SU-DHL-6 (cell line): ENCODE measurements at regions not wholly inside any gene's neighbourhood (a gene's known extent, or its start where the extent isn't known, plus 50 kb on each side); places are given as distances from the start of the nearest gene placed in this dataset.

Experiments used
- CTCF ChIP-seq: fragments of 200-600 bp; sonication (generic); IDR thresholded peaks from one replicate; pipeline ENCODE4 v1.5.1; 2017; ENCODE audit warnings: antibody characterized with exemption, mild to moderate bottlenecking, low read length, moderate library complexity; ENCODE audit not compliant: insufficient read depth, poor library complexity, severe bottlenecking
- EZH2phosphoT487 ChIP-seq: fragments of 200-600 bp; sonication (generic), shearing (Covaris generic); conservative IDR thresholded peaks from 2 replicates; pipeline ENCODE4 v1.6.1; 2018; ENCODE audit warnings: mild to moderate bottlenecking, antibody characterized with exemption, low read length, moderate library complexity, mixed read lengths

DNA sequence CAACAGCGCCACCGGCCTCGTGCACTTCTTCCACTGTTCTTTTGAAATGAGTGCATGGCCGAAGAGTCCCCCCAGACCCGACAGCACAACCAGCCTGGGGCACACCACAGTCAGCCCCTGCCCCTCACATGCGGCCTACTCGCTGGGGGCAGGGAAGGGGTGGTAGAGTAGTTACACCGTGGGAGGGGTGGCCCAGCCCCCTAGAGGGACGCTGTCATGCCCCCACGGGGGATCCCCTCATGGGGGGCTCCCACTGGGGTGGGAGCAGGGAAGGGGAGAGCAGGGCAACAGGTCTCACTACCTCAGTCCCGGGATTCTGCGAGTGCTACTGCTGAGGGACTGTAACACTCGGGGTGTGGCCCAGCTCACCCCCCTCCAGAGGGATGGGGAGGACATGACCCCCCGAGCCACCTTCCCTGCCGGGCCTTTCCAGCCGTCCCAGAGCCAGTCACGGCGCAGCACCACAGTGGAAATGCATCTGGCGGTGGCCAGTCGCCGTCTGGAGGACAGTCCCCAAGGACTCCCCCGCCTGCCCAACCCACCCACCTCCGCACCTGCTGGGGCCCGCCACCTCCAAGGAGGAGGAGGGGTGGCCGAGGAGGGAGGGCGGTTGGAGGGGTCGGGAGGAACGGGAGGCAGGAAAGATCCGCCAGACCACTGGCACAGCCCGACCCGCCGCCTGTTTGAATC, 84.6 kb upstream of the ZNF254 start:
- TF ChIP-seq CTCF (no peak), EZH2phosphoT487 (no peak)
